Nephron progenitor cell (in vitro differentiated cells): ENCODE measurements at regions not wholly inside any gene's neighbourhood (a gene's known extent, or its start where the extent isn't known, plus 50 kb on each side); places are given as distances from the start of the nearest gene placed in this dataset.

Source experiments
- DNase-seq: peaks from one replicate; pipeline ENCODE4 v3.0.0; 2021
- H3K27ac Mint-ChIP-seq: 2 replicates; pipeline ENCODE4 v1.8.0; 2021; ENCODE audit warnings: mild to moderate bottlenecking, moderate library complexity, mixed read lengths
- H3K27me3 Mint-ChIP-seq: 2 replicates; pipeline ENCODE4 v1.8.0; 2021; ENCODE audit warnings: mild to moderate bottlenecking, low read depth, mixed read lengths; ENCODE audit not compliant: poor library complexity
- H3K36me3 Mint-ChIP-seq: 2 replicates; pipeline ENCODE4 v1.8.0; 2021; ENCODE audit warnings: low read depth, mixed read lengths
- H3K4me1 Mint-ChIP-seq: 2 replicates; pipeline ENCODE4 v1.8.0; 2021; ENCODE audit warnings: mixed read lengths
- H3K4me3 Mint-ChIP-seq: 2 replicates; pipeline ENCODE4 v1.8.0; 2021; ENCODE audit warnings: mild to moderate bottlenecking, moderate library complexity, mixed read lengths
- H3K9me3 Mint-ChIP-seq: 2 replicates; pipeline ENCODE4 v1.8.0; 2021; ENCODE audit warnings: mild to moderate bottlenecking, moderate library complexity, mixed read lengths
- TF ChIP-seq, protein P1 (sequence below): fragments of 200-600 bp; sonication (generic); IDR thresholded peaks from 2 replicates; pipeline ENCODE4 v1.5.0; 2021; ENCODE audit warnings: antibody characterized with exemption

DNA sequence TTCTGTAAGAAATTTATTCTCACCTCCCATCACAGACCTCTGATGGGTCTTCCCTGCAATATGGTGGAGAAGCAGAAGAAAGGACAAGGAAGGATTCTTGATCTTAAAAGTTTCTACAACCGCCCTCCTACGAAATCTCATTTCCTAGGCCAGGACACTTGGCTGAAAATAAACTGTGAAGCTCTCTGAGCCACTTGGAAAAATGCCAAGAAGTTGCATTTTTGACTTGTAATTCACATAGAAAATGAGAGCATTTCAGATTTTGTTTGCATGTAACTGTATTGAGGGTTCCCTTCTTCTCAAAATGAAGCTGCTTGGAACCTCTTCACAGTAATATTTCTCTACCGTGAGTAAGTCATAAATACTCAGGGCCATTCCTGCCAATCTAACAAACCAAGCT lies 458.3 kb upstream of the SLC14A2 start:
- H3K9me3 Mint-ChIP-seq, result no peaks in the 10 kb centered on the region
- H3K27me3 Mint-ChIP-seq, result no peaks in the 10 kb centered on the region
- TF ChIP-seq, protein P1, sequence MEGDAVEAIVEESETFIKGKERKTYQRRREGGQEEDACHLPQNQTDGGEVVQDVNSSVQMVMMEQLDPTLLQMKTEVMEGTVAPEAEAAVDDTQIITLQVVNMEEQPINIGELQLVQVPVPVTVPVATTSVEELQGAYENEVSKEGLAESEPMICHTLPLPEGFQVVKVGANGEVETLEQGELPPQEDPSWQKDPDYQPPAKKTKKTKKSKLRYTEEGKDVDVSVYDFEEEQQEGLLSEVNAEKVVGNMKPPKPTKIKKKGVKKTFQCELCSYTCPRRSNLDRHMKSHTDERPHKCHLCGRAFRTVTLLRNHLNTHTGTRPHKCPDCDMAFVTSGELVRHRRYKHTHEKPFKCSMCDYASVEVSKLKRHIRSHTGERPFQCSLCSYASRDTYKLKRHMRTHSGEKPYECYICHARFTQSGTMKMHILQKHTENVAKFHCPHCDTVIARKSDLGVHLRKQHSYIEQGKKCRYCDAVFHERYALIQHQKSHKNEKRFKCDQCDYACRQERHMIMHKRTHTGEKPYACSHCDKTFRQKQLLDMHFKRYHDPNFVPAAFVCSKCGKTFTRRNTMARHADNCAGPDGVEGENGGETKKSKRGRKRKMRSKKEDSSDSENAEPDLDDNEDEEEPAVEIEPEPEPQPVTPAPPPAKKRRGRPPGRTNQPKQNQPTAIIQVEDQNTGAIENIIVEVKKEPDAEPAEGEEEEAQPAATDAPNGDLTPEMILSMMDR, result no peak
- no peak overlapping the region for H3K27ac Mint-ChIP-seq
- no peaks in the 10 kb centered on the region for H3K4me1 Mint-ChIP-seq
- H3K4me3 Mint-ChIP-seq, result no peak overlapping the region
- DNase-seq, result no peak
- no peaks in the 10 kb centered on the region for H3K36me3 Mint-ChIP-seq

DNA sequence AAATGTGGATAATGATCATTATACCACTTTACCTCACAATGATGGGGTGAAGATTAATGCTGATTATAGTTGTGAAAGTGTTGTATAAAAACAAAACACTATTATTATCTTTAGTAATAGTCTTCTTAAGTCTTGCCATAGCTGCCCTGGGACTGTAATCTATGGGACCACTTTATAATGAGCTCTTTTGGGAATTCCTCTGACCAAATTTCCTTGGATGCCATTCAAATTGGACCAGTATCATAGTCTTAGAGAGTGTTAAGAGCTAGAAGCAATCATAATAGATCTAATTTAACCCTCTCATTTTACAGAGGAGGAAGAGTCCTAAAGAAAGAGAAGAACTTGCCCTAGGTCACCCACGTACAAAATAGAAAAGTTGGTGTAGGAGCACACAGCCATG lies 457.7 kb upstream of the SLC14A2 start:
- no peaks in the 10 kb centered on the region for H3K9me3 Mint-ChIP-seq
- no peaks in the 10 kb centered on the region for H3K4me1 Mint-ChIP-seq
- H3K27ac Mint-ChIP-seq, result no peak overlapping the region
- no peak overlapping the region for H3K4me3 Mint-ChIP-seq
- no peaks in the 10 kb centered on the region for H3K27me3 Mint-ChIP-seq
- TF ChIP-seq, protein P1, result no peak
- no peak for DNase-seq
- H3K36me3 Mint-ChIP-seq, result no peaks in the 10 kb centered on the region

DNA sequence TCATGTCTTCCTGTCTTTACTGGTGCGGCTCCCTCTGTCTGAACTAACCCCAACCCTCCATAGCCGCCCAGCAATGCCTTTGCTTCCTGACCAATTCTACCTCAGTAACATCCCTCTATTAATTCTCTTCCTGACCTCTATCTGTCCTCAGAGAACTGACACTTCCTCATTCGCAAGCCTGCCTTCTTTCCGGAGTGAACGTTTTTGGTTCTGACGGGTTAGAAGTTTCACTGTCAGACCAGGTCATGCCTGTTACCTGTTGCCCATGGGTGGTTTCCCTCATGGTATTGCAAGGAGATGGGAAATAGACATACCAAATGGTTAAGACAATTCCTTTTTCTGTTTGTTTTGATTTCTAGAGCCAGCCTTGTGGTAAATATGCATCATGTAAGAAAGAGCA lies 453.4 kb upstream of the SLC14A2 start:
- Mint-ChIP-seq H3K27ac (no peak overlapping the region), H3K27me3 (peaks cover 7% of the 10 kb centered on the region), H3K36me3 (no peaks in the 10 kb centered on the region), H3K4me1 (no peaks in the 10 kb centered on the region), H3K9me3 (no peaks in the 10 kb centered on the region), H3K4me3 (no peak overlapping the region)
- TF ChIP-seq, protein P1, result no peak
- DNase-seq, result no peak

DNA sequence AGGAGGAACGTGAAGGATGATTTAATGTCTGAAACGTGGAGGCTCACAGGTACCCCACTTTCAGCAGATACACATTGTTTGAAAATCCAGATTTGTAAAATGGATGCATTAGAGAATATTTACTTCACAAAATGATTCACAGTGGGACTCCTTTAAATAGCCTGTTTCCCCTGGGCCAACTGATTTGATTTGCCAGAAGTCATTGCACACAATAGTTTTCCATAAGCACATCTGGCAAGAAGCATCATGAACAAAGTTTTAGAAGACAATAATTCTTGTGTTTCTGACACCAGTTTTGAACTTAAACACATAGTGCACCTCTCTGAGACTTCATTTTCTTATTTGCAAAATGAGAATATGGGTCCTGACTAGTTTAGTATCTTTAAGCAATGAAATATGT lies 451.4 kb upstream of the SLC14A2 start:
- Mint-ChIP-seq H3K27me3 (peaks cover 7% of the 10 kb centered on the region), H3K27ac (no peak overlapping the region), H3K4me1 (no peaks in the 10 kb centered on the region), H3K4me3 (no peak overlapping the region), H3K36me3 (no peaks in the 10 kb centered on the region), H3K9me3 (no peaks in the 10 kb centered on the region)
- TF ChIP-seq, protein P1, result no peak
- no peak for DNase-seq

DNA sequence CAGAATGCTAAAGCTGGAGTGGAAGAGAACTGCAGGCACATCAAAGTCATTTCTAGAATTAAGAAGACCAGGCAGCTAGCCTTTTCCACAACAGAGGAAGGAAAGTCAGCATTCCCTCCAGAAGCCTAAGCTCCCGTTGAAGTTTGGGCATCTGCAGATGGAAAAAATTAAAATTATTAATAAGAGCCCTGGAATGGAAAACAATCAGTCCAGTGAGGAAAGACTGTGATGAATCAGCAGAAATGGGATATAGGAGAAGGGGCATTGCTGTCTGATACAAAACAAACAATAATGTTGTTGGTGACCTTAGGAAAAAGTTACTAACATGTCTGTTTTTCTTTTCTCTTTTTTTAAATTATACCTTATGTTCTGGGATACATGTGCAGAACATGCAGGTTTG lies 450.7 kb upstream of the SLC14A2 start:
- Mint-ChIP-seq H3K27ac (no peak overlapping the region), H3K27me3 (peaks cover 7% of the 10 kb centered on the region), H3K4me1 (peaks cover 1% of the 10 kb centered on the region), H3K9me3 (no peaks in the 10 kb centered on the region), H3K36me3 (no peaks in the 10 kb centered on the region), H3K4me3 (no peak overlapping the region)
- no peak for DNase-seq
- TF ChIP-seq, protein P1, result no peak

DNA sequence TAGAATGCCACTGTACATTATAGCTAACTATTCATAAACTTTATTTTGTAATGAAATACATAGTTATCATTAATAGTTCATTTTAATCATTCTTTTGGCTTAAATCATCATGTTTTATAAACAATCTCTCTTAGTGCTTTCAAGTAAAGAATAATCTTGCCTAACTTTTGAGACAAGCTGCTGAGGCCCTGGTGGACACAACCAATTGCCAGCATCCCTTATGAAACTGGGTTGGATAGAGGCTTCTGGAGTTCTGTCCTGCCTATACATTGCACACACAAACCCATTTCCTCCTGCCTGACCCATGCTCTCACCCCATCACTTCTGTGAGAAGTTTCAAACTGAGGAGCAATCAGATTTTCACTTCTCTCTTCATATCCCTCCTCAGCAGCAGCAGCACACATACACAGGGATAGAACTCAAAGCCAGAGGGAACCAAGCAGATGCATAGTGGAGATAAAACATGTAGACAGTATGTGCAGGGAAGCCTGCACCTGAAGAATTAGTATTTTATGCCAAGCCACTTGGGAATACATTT lies 450.0 kb upstream of the SLC14A2 start:
- Mint-ChIP-seq H3K4me3 (no peak overlapping the region), H3K36me3 (no peaks in the 10 kb centered on the region), H3K27ac (no peak overlapping the region), H3K9me3 (no peaks in the 10 kb centered on the region), H3K27me3 (peaks cover 7% of the 10 kb centered on the region), H3K4me1 (peaks cover 6% of the 10 kb centered on the region)
- no peak for DNase-seq
- TF ChIP-seq, protein P1, result no peak
